IMR-90 (cell line): ENCODE measurements at regions not wholly inside any gene's neighbourhood (a gene's known extent, or its start where the extent isn't known, plus 50 kb on each side); places are given as distances from the start of the nearest gene placed in this dataset.
A peak's percentile ranks its signal among the peaks of the same experiment; 100 is the strongest.

ENCODE experiments used
- ATAC-seq: fragments of 200-7000 bp; cut with Tn5 transposase; 2 replicates; pipeline ENCODE4 v1.9.1; 2020; ENCODE audit warnings: low read depth, mild to moderate bottlenecking, moderate library complexity
- BruUV-seq: library from RNA; stranded (reverse); fragments of 400-500 nt; replicated peaks from 2 replicates; lab custom pipeline; 2021; lab: Mats Ljungman, UMichigan
- CTCF ChIA-PET: fragments of 300-600 bp; formaldehyde crosslinking; extraction: SDS; loops from one replicate; lab custom pipeline; 2021; ENCODE audit warnings: antibody characterized with exemption; lab: Yijun Ruan, JAX
- POLR2A ChIA-PET: fragments of 300-600 bp; sonication (Branson Sonifier 250); formaldehyde crosslinking; loops from one replicate; lab custom pipeline; 2022; ENCODE audit warnings: antibody characterized with exemption; ENCODE audit not compliant: unreplicated experiment; lab: Charles Lee
- DNase-seq: peaks from one replicate; pipeline ENCODE4 v3.0.0; 2013
- H2AFZ ChIP-seq: replicated peaks from 2 replicates; pipeline ENCODE3; 2013; ENCODE audit warnings: low read length, mild to moderate bottlenecking; ENCODE audit not compliant: poor library complexity
- H2AK5ac ChIP-seq: 2 replicates; pipeline ENCODE4 v1.6.1; 2013; ENCODE audit warnings: low read depth, low read length, inconsistent platforms
- H2AK9ac ChIP-seq: replicated peaks from 2 replicates; pipeline ENCODE3; 2013; ENCODE audit warnings: mild to moderate bottlenecking, low read depth, low read length, moderate library complexity; ENCODE audit not compliant: poor library complexity
- H2BK120ac ChIP-seq: 2 replicates; pipeline ENCODE4 v1.6.1; 2013; ENCODE audit warnings: low read depth, low read length, inconsistent platforms
- H2BK15ac ChIP-seq: 3 replicates; pipeline ENCODE4 v1.6.1; 2013; ENCODE audit warnings: low read depth, low read length, inconsistent platforms
- H2BK20ac ChIP-seq: 2 replicates; pipeline ENCODE4 v1.6.1; 2013; ENCODE audit warnings: low read depth, mild to moderate bottlenecking, inconsistent platforms, low read length, moderate library complexity
- H2BK5ac ChIP-seq: 2 replicates; pipeline ENCODE4 v1.6.1; 2013; ENCODE audit warnings: mild to moderate bottlenecking, low read depth, low read length, inconsistent platforms; ENCODE audit not compliant: poor library complexity, severe bottlenecking
- H3K14ac ChIP-seq: replicated peaks from 2 replicates; pipeline ENCODE4 v1.6.1; 2013; ENCODE audit warnings: low read depth, low read length, inconsistent platforms
- H3K18ac ChIP-seq: 2 replicates; pipeline ENCODE4 v1.6.1; 2013; ENCODE audit warnings: low read depth, low read length, control low read depth
- H3K23ac ChIP-seq: 2 replicates; pipeline ENCODE4 v1.6.1; 2013; ENCODE audit warnings: low read depth, low read length, inconsistent platforms
- H3K27ac ChIP-seq: 2 replicates; pipeline ENCODE4 v1.5.1; 2013; ENCODE audit warnings: mild to moderate bottlenecking, control low read depth, low read length; ENCODE audit not compliant: insufficient read depth
- H3K27me3 ChIP-seq: 2 replicates; pipeline ENCODE4 v1.6.1; 2013; ENCODE audit warnings: low read length; ENCODE audit not compliant: control insufficient read depth, insufficient read depth
- H3K36me3 ChIP-seq: 2 replicates; pipeline ENCODE4 v1.6.1; 2013; ENCODE audit warnings: low read length, mixed read lengths; ENCODE audit not compliant: control insufficient read depth, insufficient read depth
- H3K4ac ChIP-seq: 2 replicates; pipeline ENCODE4 v1.6.1; 2013; ENCODE audit warnings: low read depth, low read length, inconsistent platforms
- H3K4me1 ChIP-seq: 2 replicates; pipeline ENCODE4 v1.6.1; 2013; ENCODE audit warnings: low read length, mixed read lengths; ENCODE audit not compliant: control insufficient read depth, insufficient read depth
- H3K4me2 ChIP-seq: 2 replicates; pipeline ENCODE4 v1.6.1; 2013; ENCODE audit warnings: low read depth, mild to moderate bottlenecking, control low read depth, low read length, moderate library complexity
- H3K4me3 ChIP-seq: 2 replicates; pipeline ENCODE4 v1.5.1; 2013; ENCODE audit warnings: low read depth, mild to moderate bottlenecking, control low read depth, low read length, moderate library complexity; ENCODE audit not compliant: insufficient read depth
- H3K56ac ChIP-seq: 2 replicates; pipeline ENCODE4 v1.6.1; 2013; ENCODE audit warnings: low read length, inconsistent platforms; ENCODE audit not compliant: insufficient read depth; ENCODE audit errors: extremely low read depth
- H3K79me1 ChIP-seq, 2 experiments: 2 replicates each; pipeline ENCODE4 v1.6.1; 2013; ENCODE audit warnings: low read length in 2 of 2, inconsistent platforms in 1 of 2, low read depth in 1 of 2
- H3K9ac ChIP-seq: 2 replicates; pipeline ENCODE4 v1.6.1; 2013; ENCODE audit warnings: low read depth, low read length, control low read depth
- H3K9me1 ChIP-seq: 2 replicates; pipeline ENCODE4 v1.6.1; 2013; ENCODE audit warnings: low read length, inconsistent platforms; ENCODE audit not compliant: insufficient read depth
- H3K9me3 ChIP-seq: 2 replicates; pipeline ENCODE4 v1.6.1; 2013; ENCODE audit warnings: low read length; ENCODE audit not compliant: control insufficient read depth, insufficient read depth
- H4K20me1 ChIP-seq: 2 replicates; pipeline ENCODE4 v1.6.1; 2013; ENCODE audit warnings: low read length, inconsistent platforms; ENCODE audit not compliant: insufficient read depth
- H4K5ac ChIP-seq: 2 replicates; pipeline ENCODE4 v1.6.1; 2013; ENCODE audit warnings: mild to moderate bottlenecking, low read depth, low read length, control low read depth
- H4K8ac ChIP-seq, 2 experiments: 2 replicates each; pipeline ENCODE4 v1.6.1; 2013; ENCODE audit warnings: low read depth in 2 of 2, low read length in 2 of 2, control low read depth in 1 of 2, inconsistent platforms in 1 of 2
- H4K91ac ChIP-seq: 2 replicates; pipeline ENCODE4 v1.6.1; 2013; ENCODE audit warnings: low read depth, low read length, inconsistent platforms; ENCODE audit not compliant: insufficient read depth
- CEBPB ChIP-seq: IDR thresholded peaks from 2 replicates; pipeline ENCODE4 v1.6.1; 2012; ENCODE audit warnings: low read depth, low read length, improper control_type of control experiment
- CHD1 ChIP-seq: IDR thresholded peaks from 2 replicates; pipeline ENCODE4 v1.6.1; 2012; ENCODE audit warnings: low read depth, low read length, improper control_type of control experiment
- CTCF ChIP-seq: conservative IDR thresholded peaks from 2 replicates; pipeline ENCODE4 v1.5.1; 2012; ENCODE audit warnings: mild to moderate bottlenecking, low read depth, low read length, improper control_type of control experiment
- MAZ ChIP-seq: IDR thresholded peaks from 2 replicates; pipeline ENCODE4 v1.6.1; 2012; ENCODE audit warnings: low read depth, mild to moderate bottlenecking, low read length, improper control_type of control experiment, moderate library complexity, borderline replicate concordance
- POLR2A ChIP-seq: IDR thresholded peaks from 2 replicates; pipeline ENCODE4 v1.6.1; 2012; ENCODE audit warnings: mild to moderate bottlenecking, low read depth, low read length
- RFX5 ChIP-seq: IDR thresholded peaks from 2 replicates; pipeline ENCODE4 v1.8.0; 2012; ENCODE audit warnings: low read depth, mild to moderate bottlenecking, low read length, moderate library complexity
- WGBS, 2 experiments: methylation state at CpG; one replicate each; pipeline versions ENCODE4 v1.1.5 to v1.1.7; 2013; ENCODE audit warnings: missing lambda C conversion rate in 2 of 2; ENCODE audit not compliant: insufficient read length in 1 of 2; ENCODE audit errors: extremely low coverage in 2 of 2; 5-methylcytosine and 5-hydroxymethylcytosine counted together
- dilution Hi-C: fragments of 300-500 bp; cut with HindIII; formaldehyde crosslinking; loops from one replicate; pipeline ENCODE4 v1.14.3; 2018; ENCODE audit warnings: low sequenced_read_pairs; ENCODE audit not compliant: unreplicated experiment
- in situ Hi-C: fragments of 300-500 bp; cut with MboI; formaldehyde crosslinking; loops from 3 replicates; pipeline ENCODE4 v1.14.3; 2019; ENCODE audit warnings: low sequenced_read_pairs, inconsistent platforms, mixed read lengths
- intact Hi-C: fragments of 100-400 bp; cut with micrococcal nuclease; formaldehyde crosslinking; loops from 2 replicates; pipeline ENCODE4 v1.10.0; 2022

- in situ Hi-C loops = no loop called here
- Histone ChIP-seq H3K9me3 (peaks cover 7% of the 10 kb centered on the region), H4K5ac (no peak overlapping the region), H3K23ac (no peak overlapping the region), H3K27ac (no peak overlapping the region), H3K36me3 (no peaks in the 10 kb centered on the region), H3K9ac (no peak overlapping the region), H3K4me2 (no peak overlapping the region), H3K79me1 (no peaks in the 10 kb centered on the region), H3K56ac (no peak overlapping the region), H3K9me1 (peaks cover 5% of the 10 kb centered on the region; the same call in 1 of the 2 replicates), H2BK15ac (no peak overlapping the region), H3K4ac (no peak overlapping the region), H4K20me1 (no peaks in the 10 kb centered on the region), H2BK5ac (no peak overlapping the region), H2AK5ac (peak overlapping the region; percentile 39; the same call in 1 of the 2 replicates), H2AK9ac (peak overlapping the region; percentile 61), H3K14ac (peak overlapping the region; percentile 21; the same call in 1 of the 2 replicates), H2AFZ (peak overlapping the region; percentile 48), H3K18ac (no peak overlapping the region; the same call in 1 of the 2 replicates), H3K4me1 (no peaks in the 10 kb centered on the region), H2BK20ac (no peak overlapping the region), H4K8ac (peak overlapping the region in 1 of 2 experiments; percentile 64; a peak in 1 of 4 replicates), H4K91ac (no peak overlapping the region), H3K4me3 (no peak overlapping the region), H2BK120ac (0 out of 2 replicates have a peak overlapping the region, but pooled peaks have one; percentile 3), H3K27me3 (no peaks in the 10 kb centered on the region)
- dilution Hi-C loops = no loop called here
- TF ChIP-seq CEBPB (no peak), CHD1 (no peak), MAZ (no peak), POLR2A (no peak), RFX5 (no peak), CTCF (no peak)
- 100% methylated on average over 1 of the region's 4 CpGs; no CpG with 5 or more reads in 1 of the 2 experiments for WGBS, 2 experiments
- ChIA-PET POLR2A (no interaction called here), CTCF (no interaction called here)
- DNase-seq (no peak), ATAC-seq (no peak; the same call in 1 of the 2 replicates)
- BruUV-seq = no TSS peak
- intact Hi-C loops = no loop called here
Measured at GRCh38 chr5:143931476-143931875, 119.5 kb downstream of the HMHB1 start.
